Skin epidermis (tissue), 12 donors: ENCODE measurements at regions not wholly inside any gene's neighbourhood (a gene's known extent, or its start where the extent isn't known, plus 50 kb on each side); places are given as distances from the start of the nearest gene placed in this dataset.
"Not testable (repeated sequence)": the region's sequence is repeated elsewhere in the genome, so short reads cannot be mapped to it uniquely, and the experiment has no call there.

ENCODE experiments used
- H3K27ac ChIP-seq, 21 experiments: fragments of 200-600 bp; sonication (generic) in 11 of 21; one replicate each; pipeline ENCODE4 v1.5.0; 2020; ENCODE audit warnings: mild to moderate bottlenecking in 3 of 21, inconsistent platforms in 2 of 21, moderate library complexity in 2 of 21
- H3K4me3 ChIP-seq, 7 experiments: fragments of 200-600 bp; sonication (generic) in 2 of 7; one replicate each; pipeline ENCODE4 v1.5.0; 2020; ENCODE audit warnings: inconsistent platforms in 2 of 7, mild to moderate bottlenecking in 2 of 7, moderate library complexity in 1 of 7

- H3K27ac ChIP-seq, result no peak overlapping the region
- no peak overlapping the region for H3K4me3 ChIP-seq
These were observed 50.5 kb upstream of the PRNP start for GRCh38 chr20:4635781-4636180.

GRCh38 chr20:4635342-4635741 lies 50.9 kb upstream of the PRNP start:
- H3K4me3 ChIP-seq, result no peak overlapping the region
- no peak overlapping the region for H3K27ac ChIP-seq

GRCh38 chr20:4633780-4634179 lies 52.5 kb upstream of the PRNP start:
- Histone ChIP-seq H3K4me3 (no peak overlapping the region), H3K27ac (peak overlapping the region in 1 of 21 experiments; percentile 23)

- H3K4me3 ChIP-seq, result no peak overlapping the region
- H3K27ac ChIP-seq, result peak overlapping the region in 1 of 21 experiments; percentile 23
These were observed 52.9 kb upstream of the PRNP start for GRCh38 chr20:4633379-4633778.

GRCh38 chr20:4632876-4633275 lies 53.4 kb upstream of the PRNP start:
- H3K27ac ChIP-seq, result no peak overlapping the region
- no peak overlapping the region for H3K4me3 ChIP-seq

- no peak overlapping the region for H3K27ac ChIP-seq
- H3K4me3 ChIP-seq, result no peak overlapping the region
These were observed 60.0 kb upstream of the PRNP start for GRCh38 chr20:4626228-4626627.

GRCh38 chr20:4625687-4626086 lies 60.6 kb upstream of the PRNP start:
- Histone ChIP-seq H3K4me3 (no peak overlapping the region), H3K27ac (no peak overlapping the region)

GRCh38 chr20:4624675-4625336 lies 61.5 kb upstream of the PRNP start:
- not testable (repeated sequence) for H3K4me3 ChIP-seq, H3K27ac ChIP-seq

- not testable (repeated sequence) for H3K4me3 ChIP-seq, H3K27ac ChIP-seq
These were observed 67.1 kb upstream of the PRNP start for GRCh38 chr20:4619144-4619543.

GRCh38 chr20:4617484-4617883 lies 68.8 kb upstream of the PRNP start:
- Histone ChIP-seq H3K4me3 (no peak overlapping the region), H3K27ac (no peak overlapping the region)

- no peak overlapping the region for H3K27ac ChIP-seq
These were observed 69.2 kb upstream of the PRNP start for GRCh38 chr20:4617019-4617418.

GRCh38 chr20:4613718-4614620 lies 72.3 kb upstream of the PRNP start:
- H3K27ac ChIP-seq, result peak overlapping the region in 2 of 21 experiments; percentile 5 to 14
- no peak overlapping the region for H3K4me3 ChIP-seq

More at GRCh38 chr20:4617019-4617418, 69.2 kb upstream of the PRNP start:
- H3K4me3 ChIP-seq, result no peak overlapping the region

GRCh38 chr20:4613184-4613583 lies 73.1 kb upstream of the PRNP start:
- Histone ChIP-seq H3K27ac (no peak overlapping the region), H3K4me3 (no peak overlapping the region)

GRCh38 chr20:4610871-4611270 lies 75.4 kb upstream of the PRNP start:
- no peak overlapping the region for H3K27ac ChIP-seq
- no peak overlapping the region for H3K4me3 ChIP-seq

GRCh38 chr20:4609511-4609910 lies 76.7 kb upstream of the PRNP start:
- Histone ChIP-seq H3K27ac (no peak overlapping the region), H3K4me3 (no peak overlapping the region)

- H3K27ac ChIP-seq, result no peak overlapping the region
- H3K4me3 ChIP-seq, result no peak overlapping the region
These were observed 77.4 kb upstream of the PRNP start for GRCh38 chr20:4608861-4609260.

- no peak overlapping the region for H3K27ac ChIP-seq
- no peak overlapping the region for H3K4me3 ChIP-seq
These were observed 79.0 kb upstream of the PRNP start for GRCh38 chr20:4607287-4607713.

GRCh38 chr20:4606051-4606450 lies 80.2 kb upstream of the PRNP start:
- H3K4me3 ChIP-seq, result no peak overlapping the region
- H3K27ac ChIP-seq, result no peak overlapping the region

- no peak overlapping the region for H3K27ac ChIP-seq
These were observed 81.1 kb upstream of the PRNP start for GRCh38 chr20:4605166-4605565.

GRCh38 chr20:4604580-4604979 lies 81.7 kb upstream of the PRNP start:
- no peak overlapping the region for H3K27ac ChIP-seq

More at GRCh38 chr20:4605166-4605565, 81.1 kb upstream of the PRNP start:
- H3K4me3 ChIP-seq, result no peak overlapping the region

GRCh38 chr20:4603724-4604123 lies 82.5 kb upstream of the PRNP start:
- Histone ChIP-seq H3K27ac (no peak overlapping the region), H3K4me3 (no peak overlapping the region)

More at GRCh38 chr20:4604580-4604979, 81.7 kb upstream of the PRNP start:
- no peak overlapping the region for H3K4me3 ChIP-seq
